ENCODE measurements at regions not wholly inside any gene's neighbourhood (a gene's known extent, or its start where the extent isn't known, plus 50 kb on each side); places are given as distances from the start of the nearest gene placed in this dataset.

DNA sequence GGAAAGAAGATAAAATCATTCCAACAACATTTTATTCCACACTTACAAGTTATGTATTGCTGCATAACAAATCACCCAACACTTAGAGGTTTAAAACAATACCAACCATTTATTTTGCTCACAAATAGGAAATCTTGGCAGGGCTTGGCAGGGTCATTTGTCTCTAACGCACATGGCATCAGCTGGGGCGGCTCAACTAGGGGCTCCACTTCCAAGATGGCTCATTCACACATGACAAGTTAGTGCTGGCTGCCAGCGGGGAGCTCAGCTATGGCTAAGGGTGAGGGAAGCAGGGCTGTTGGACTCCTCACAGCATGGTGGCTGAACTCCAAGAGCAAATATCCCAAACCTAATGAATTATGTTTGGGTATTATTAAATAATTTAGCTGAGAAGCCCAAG lies 377.0 kb downstream of the ZNF674 start:
- TF ChIP-seq, protein P1, sequence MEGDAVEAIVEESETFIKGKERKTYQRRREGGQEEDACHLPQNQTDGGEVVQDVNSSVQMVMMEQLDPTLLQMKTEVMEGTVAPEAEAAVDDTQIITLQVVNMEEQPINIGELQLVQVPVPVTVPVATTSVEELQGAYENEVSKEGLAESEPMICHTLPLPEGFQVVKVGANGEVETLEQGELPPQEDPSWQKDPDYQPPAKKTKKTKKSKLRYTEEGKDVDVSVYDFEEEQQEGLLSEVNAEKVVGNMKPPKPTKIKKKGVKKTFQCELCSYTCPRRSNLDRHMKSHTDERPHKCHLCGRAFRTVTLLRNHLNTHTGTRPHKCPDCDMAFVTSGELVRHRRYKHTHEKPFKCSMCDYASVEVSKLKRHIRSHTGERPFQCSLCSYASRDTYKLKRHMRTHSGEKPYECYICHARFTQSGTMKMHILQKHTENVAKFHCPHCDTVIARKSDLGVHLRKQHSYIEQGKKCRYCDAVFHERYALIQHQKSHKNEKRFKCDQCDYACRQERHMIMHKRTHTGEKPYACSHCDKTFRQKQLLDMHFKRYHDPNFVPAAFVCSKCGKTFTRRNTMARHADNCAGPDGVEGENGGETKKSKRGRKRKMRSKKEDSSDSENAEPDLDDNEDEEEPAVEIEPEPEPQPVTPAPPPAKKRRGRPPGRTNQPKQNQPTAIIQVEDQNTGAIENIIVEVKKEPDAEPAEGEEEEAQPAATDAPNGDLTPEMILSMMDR (IDR thresholded peaks at IDR 0.05): no peak
- no peak for TF ChIP-seq POLR2A (IDR thresholded peaks at IDR 0.05)
